Uterus (tissue), 3 donors: ENCODE measurements at regions not wholly inside any gene's neighbourhood (a gene's known extent, or its start where the extent isn't known, plus 50 kb on each side); places are given as distances from the start of the nearest gene placed in this dataset.

Experiments
- DNase-seq, 2 donors: peaks; one replicate each; pipeline ENCODE4 v3.0.0-alpha.2; 2019 to 2020
- H3K27ac ChIP-seq, 2 donors: fragments of 200-600 bp; sonication (generic); 1 replicate in 1 of 2; 2 replicates in 1 of 2; pipeline ENCODE4 v1.5.1; 2016 to 2018
- H3K27me3 ChIP-seq, 2 donors: fragments of 200-600 bp; sonication (generic); one replicate each; pipeline ENCODE4 v1.5.1; 2018 to 2019; ENCODE audit warnings: control low read depth in 1 of 2
- H3K36me3 ChIP-seq, 2 donors: fragments of 200-600 bp; sonication (generic); one replicate each; pipeline ENCODE4 v1.5.1; 2019; ENCODE audit warnings: control low read depth in 1 of 2
- H3K4me1 ChIP-seq, 2 donors: fragments of 200-600 bp; sonication (generic); one replicate each; pipeline ENCODE4 v1.5.1; 2018 to 2019; ENCODE audit warnings: control low read depth in 1 of 2
- H3K4me3 ChIP-seq, 2 donors: fragments of 200-600 bp; sonication (generic); 1 replicate in 1 of 2; 2 replicates in 1 of 2; pipeline ENCODE4 v1.5.1; 2018 to 2019; ENCODE audit warnings: mild to moderate bottlenecking in 1 of 2
- H3K9me3 ChIP-seq, 2 donors: fragments of 200-600 bp; sonication (generic); one replicate each; pipeline ENCODE4 v1.5.1; 2019; ENCODE audit warnings: control low read depth in 1 of 2
- CTCF ChIP-seq, 4 experiments: fragments of 200-600 bp in 2 of 4; fragments of 450-650 bp in 2 of 4; sonication (generic) in 2 of 4; IDR thresholded peaks; one replicate each; pipeline ENCODE4 v1.5.1; 2016 to 2019; ENCODE audit warnings: antibody characterized with exemption in 4 of 4, mild to moderate bottlenecking in 2 of 4, moderate library complexity in 1 of 4
- POLR2A ChIP-seq, 2 donors: fragments of 450-650 bp; IDR thresholded peaks; one replicate each; pipeline ENCODE4 v1.6.1; 2016; ENCODE audit warnings: antibody characterized with exemption in 2 of 2, mild to moderate bottlenecking in 1 of 2, moderate library complexity in 1 of 2
- intact Hi-C: fragments of 100-400 bp; cut with DNase I; formaldehyde crosslinking; loops from one replicate; pipeline ENCODE4 v1.15.1; 2023; ENCODE audit warnings: low total_unique reads
- donor health status: DM: yes; HTN: yes; CAD: no.

- TF ChIP-seq POLR2A (IDR thresholded peaks at IDR 0.05), result no peak
- no peak for TF ChIP-seq CTCF (IDR thresholded peaks at IDR 0.05)
- no peak overlapping the region for H3K4me3 ChIP-seq
- no peaks in the 10 kb centered on the region for H3K9me3 ChIP-seq
- no peaks in the 10 kb centered on the region for H3K36me3 ChIP-seq
- H3K27me3 ChIP-seq, result no peaks in the 10 kb centered on the region
- no peak overlapping the region for H3K27ac ChIP-seq
- intact Hi-C loops, result no loop called here
- no peaks in the 10 kb centered on the region for H3K4me1 ChIP-seq
- DNase-seq, result no peak
These were observed 78.0 kb upstream of the SLC6A6 start for GRCh38 chr3:14324224-14324944.

DNA sequence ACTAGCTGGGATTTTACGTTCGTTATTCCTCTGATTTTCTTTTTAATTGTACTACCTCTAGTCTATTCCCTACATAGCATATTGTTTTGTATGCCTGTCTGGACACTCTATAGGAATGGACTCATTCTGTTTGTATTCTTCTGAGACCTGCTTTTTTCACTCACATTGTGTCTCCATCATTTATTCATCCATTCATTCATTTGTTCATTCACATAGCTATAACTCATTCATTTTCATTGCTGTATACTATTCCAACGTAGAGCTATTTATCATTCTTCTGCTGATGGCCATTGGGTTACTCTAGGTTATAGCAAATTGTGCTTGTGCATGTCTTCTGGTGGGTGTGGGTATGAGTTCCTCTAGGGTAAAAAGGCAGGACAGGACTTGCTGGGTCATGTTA, 74.0 kb upstream of the SLC6A6 start:
- TF ChIP-seq CTCF (IDR thresholded peaks at IDR 0.05) (no peak), POLR2A (IDR thresholded peaks at IDR 0.05) (no peak)
- Histone ChIP-seq H3K27ac (no peak overlapping the region), H3K4me3 (no peak overlapping the region), H3K27me3 (no peaks in the 10 kb centered on the region), H3K4me1 (no peaks in the 10 kb centered on the region), H3K36me3 (no peaks in the 10 kb centered on the region), H3K9me3 (no peaks in the 10 kb centered on the region)
- intact Hi-C loops, result no loop called here
- DNase-seq, result no peak

DNA sequence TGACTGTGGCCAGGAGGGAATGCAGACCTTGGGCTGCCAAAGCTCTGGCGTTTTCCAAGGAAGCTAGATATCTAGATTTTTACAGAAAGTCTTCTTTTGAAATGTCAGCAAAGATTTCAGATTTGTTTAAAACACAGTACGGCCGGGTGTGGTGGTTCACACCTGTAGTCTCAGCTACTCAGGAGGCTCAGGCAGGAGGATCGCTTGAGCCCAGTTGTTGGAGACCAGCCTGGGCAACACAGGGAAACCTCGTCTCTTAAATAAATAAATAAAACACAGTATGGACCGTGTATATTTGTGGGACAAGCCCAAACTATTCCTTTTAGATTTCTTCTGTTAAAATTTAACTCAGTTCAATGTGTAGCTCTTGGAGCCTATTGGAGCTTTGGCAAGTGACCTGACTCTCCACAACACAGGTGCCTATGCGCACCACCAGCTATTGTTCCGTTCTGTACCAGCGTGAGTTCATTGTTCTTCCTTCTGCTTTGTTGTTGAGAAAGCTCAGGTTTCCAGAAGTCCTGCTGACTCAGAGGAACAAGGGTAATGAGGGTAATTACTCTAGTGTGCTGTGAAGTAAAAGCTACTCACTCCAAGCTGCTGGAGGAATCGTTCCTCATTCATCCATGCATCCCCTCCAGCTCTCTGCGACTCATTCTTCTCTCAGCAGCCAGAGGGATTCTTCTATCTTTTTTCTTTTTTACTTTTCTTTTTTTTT, 73.1 kb upstream of the SLC6A6 start:
- TF ChIP-seq POLR2A (IDR thresholded peaks at IDR 0.05), result no peak
- no peak for TF ChIP-seq CTCF (IDR thresholded peaks at IDR 0.05)
- intact Hi-C loops, result no loop called here
- Histone ChIP-seq H3K4me1 (no peaks in the 10 kb centered on the region), H3K9me3 (no peaks in the 10 kb centered on the region), H3K27ac (no peak overlapping the region), H3K27me3 (no peaks in the 10 kb centered on the region), H3K36me3 (no peaks in the 10 kb centered on the region), H3K4me3 (no peak overlapping the region)
- no peak for DNase-seq

DNA sequence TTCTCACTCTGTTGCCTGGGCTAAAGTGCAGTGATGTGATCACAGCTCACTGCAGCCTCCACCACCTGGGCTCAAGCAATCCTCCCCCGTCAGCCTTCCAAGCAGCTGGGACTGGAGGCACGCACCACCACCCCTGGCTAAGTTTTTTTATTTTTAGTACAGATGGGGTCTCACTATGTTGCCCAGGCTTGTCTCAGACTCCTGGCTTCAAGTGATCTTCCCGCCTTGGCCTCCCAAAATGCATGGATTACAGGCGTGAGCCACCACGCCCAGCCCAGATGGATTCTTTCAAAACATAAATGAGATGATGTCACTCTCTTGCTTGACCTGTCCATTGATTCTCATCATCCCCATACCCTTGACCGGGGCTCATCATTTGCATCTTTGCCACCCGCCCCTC, 72.6 kb upstream of the SLC6A6 start:
- no peaks in the 10 kb centered on the region for H3K4me1 ChIP-seq
- H3K4me3 ChIP-seq, result no peak overlapping the region
- H3K27ac ChIP-seq, result no peak overlapping the region
- no peaks in the 10 kb centered on the region for H3K27me3 ChIP-seq
- H3K9me3 ChIP-seq, result no peaks in the 10 kb centered on the region
- TF ChIP-seq POLR2A (IDR thresholded peaks at IDR 0.05), result no peak
- no peak for TF ChIP-seq CTCF (IDR thresholded peaks at IDR 0.05)
- no peak for DNase-seq
- intact Hi-C loops, result no loop called here
- no peaks in the 10 kb centered on the region for H3K36me3 ChIP-seq

DNA sequence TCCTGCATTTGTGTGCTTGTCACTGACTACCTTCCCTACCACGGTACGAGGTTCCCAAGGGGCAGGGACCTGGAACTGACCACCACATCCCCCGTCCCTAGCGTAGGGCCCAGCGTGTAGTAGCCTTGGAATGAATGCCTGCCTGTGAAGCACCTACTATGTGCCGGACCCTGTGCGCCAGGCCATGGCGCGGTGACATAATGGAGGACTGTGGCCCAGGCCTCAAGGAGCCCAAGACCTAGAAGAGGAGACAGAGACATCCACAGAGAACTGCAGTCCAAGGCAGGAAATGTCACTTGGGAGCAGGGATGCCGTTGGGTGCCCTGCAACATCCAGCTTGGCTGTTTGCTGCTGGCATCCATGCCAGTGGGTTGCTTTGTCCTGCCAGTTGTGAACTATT, 71.9 kb upstream of the SLC6A6 start:
- intact Hi-C loops, result no loop called here
- no peaks in the 10 kb centered on the region for H3K4me1 ChIP-seq
- TF ChIP-seq CTCF (IDR thresholded peaks at IDR 0.05) (no peak), POLR2A (IDR thresholded peaks at IDR 0.05) (no peak)
- no peaks in the 10 kb centered on the region for H3K27me3 ChIP-seq
- H3K36me3 ChIP-seq, result no peaks in the 10 kb centered on the region
- H3K9me3 ChIP-seq, result no peaks in the 10 kb centered on the region
- H3K27ac ChIP-seq, result no peak overlapping the region
- no peak overlapping the region for H3K4me3 ChIP-seq
- no peak for DNase-seq
